ENCODE measurements at regions not wholly inside any gene's neighbourhood (a gene's known extent, or its start where the extent isn't known, plus 50 kb on each side); places are given as distances from the start of the nearest gene placed in this dataset.

DNA sequence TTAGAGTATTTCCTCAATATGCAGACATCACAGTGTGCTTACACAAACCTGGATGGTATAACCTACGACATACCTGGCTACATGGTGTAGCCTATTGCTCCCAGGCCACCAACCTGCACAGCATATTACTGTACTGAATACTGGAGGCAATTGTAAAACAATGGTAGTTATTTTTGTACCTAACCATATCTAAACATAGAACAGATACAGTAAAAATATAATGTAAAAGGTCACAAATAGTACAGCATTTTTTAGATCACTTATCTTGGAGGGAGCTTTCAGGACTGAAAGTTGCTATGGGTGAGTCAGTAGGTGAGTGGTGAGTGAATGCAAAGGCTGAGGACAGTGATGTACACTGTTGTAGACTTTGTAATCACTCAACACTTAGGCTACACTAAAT lies 492.3 kb downstream of the MRPL39 start:
- DNase-seq, result no peak

DNA sequence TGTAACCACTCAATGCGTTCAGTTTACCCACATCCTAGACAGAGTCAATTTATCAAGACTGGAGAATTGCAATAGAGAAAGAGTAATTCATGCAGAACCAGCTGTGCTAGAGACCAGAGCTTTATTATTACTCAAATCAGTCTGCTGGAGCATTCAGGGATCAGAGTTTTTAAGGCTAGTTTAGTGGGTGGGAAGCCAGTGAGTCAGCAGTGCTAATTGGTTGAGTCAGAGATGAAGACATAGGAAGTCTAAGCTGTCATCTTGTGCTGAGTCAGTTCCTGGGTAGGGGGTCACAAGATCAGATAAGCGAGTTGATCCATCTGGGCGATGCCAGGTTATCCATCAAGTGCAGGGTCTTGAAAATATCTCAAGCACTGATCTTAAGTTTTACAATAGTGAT lies 499.6 kb downstream of the MRPL39 start:
- DNase-seq, result no peak

DNA sequence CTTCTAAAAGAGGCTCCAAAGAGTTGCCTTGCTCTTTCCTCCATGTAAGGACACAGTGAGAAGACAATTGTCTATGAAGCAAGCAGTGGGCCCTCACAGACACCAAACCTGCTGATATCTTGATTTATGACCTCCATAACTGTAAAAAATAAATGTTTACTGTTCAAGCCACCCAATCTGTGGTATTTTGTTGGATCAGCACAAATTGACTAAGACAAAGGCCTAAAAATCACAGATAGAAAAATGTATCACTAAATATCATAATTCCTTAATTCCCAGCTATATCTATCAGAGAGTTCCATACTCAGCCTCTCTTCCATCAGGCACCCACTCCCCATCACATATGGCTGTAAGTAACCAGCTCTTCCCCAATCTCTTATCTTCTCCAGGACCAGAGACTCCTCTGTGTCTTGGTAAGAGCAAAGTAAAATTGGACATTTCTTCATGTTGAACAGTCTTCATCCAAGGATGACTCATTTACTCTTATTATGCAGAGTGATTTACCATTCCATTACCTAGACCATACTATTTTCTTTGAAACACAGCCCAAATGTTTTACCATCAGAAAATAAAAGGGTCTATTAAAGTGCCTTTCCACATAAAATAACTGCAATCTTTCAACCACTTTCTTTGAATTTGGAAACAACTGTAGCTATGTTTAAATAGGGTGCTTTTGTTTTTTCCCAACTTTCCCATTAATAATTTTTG lies 503.6 kb downstream of the MRPL39 start:
- DNase-seq, result no peak

DNA sequence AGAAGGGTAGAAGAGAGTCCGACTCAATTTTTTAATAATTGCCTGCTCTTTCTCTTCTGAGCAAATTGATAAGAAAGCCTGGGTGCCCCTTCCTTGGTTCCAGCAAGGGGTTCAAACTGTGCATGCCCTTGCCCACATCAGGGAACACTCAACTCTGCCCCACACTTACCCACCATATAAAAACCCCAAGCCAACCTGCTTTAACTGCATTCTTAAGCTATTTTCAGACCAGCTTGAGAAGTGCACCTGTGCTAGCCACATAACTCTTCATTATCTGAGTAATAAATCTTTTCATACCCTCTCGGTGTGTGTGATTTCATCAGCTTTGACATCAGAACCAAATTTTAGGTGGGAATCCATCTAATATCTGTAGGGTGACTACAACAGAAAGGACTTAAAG lies 509.6 kb downstream of the MRPL39 start:
- DNase-seq, result no peak

DNA sequence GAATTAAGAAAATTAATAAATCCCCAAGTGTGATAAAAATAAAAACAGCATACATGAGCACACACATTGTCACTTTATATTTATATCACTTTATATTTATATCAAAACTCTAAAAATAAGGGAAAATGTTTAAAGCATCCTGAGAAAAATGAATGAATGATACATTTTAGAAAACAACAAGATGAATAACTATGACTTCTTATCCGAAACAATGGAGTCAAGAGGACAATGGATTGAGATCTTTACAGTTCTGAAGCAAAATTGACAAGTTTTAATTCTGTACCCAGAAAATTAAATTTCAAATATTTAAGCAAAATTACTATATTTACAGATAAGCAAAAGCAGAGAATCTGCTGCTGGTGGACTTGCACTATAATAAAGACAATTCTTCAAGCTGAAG lies 512.6 kb downstream of the MRPL39 start:
- DNase-seq, result no peak

DNA sequence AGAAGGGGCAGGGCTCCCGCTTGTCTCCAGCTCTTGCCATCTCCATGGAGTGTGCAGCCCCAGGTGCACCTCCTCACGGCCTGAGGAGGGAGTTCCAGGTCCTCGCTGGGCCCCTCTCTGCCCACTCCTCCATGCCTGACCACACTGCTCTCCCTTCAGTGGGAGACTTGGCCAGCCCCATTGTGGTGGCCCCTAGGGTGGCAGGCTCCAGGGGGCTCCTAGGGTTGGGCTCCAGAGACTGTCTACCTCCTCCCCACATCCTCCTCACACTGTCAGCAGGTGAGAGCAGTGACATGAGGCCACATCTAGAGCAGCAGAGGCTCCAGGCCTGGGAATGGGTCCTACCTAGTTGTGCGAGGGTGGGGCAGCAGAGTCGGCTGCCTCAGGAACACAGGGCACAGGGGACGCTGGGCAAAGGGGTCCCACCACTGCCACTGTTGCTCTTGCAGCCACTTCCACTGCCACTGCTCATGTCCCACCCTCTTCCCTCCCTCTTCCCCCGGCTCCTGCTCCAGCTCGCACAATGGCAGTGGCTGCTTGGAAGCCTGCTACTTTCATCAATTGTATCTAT lies 514.8 kb downstream of the MRPL39 start:
- DNase-seq, result no peak

DNA sequence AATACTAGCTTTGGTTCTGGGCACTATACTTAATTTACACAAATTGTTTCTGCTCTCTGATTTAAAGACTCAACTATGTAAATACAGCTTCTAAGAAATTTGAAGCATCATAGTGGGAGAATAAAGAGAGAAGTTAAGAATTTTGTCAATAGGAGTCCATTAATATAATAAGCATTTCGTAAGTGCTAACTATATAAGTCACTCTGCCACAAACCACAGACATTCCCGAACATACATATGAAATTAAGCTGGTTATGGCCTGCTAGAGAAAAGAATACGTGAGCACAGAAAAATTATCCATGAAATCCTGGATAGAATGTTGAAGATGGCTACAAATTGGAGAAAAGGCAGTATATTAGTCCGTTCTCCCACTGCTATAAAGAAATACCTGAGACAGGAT lies 526.2 kb downstream of the MRPL39 start:
- DNase-seq, result no peak

DNA sequence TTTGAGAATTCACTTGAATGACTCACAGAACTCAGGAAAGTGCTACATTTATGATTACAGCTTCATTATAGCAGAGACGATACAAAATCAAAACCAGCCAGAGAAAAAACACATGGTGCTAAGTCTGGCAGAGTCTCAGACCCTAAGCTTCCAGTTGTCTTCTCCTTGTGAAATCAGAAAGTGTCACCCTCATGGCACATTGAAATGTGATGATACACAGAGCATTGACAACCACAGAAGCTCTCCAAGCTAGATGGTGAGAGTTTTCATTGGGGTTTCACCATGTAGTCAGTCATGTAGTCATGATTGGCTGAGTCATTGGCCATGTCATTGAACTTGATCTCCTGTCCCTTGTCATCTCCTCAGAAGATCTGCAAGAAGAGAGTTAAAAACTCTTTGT lies 526.6 kb downstream of the MRPL39 start:
- no peak for DNase-seq

DNA sequence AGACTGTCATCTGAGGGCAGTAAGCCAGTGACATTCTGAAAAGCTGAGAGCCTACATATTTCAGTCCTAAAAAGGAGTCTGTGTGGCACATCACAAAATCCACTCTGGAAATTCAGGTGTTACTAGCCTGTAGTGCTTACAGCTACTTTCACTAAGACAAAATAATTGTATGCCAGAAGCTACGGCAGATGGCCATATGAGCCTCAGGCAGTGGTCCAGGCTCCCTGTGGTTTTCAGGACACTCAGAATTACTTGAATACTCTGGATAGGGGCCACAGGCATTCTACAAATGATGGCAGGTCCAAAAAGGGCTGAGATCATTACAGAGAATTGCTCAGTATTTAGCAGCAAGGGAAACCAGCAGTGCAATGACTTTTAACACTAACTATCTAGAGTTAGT lies 527.1 kb downstream of the MRPL39 start:
- no peak for DNase-seq

DNA sequence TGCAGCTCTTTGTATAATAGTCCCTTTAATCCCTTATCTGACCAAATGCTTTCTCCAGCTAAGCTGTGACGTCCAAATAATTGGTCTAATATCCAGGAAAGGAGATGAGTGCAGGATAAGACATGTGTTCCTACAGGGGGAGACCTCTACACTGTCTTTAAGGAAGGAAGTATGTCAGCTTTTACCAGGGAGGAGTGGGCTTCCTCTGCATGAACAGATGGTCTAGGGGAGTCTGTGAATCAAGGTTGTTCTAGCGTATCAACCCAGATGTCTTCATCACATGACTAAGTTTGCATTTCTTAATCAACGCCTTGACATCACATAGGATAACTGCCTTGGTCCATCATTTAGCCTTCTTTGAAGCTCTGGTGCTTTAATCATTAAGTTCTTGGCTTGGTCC lies 528.2 kb downstream of the MRPL39 start:
- no peak for DNase-seq

DNA sequence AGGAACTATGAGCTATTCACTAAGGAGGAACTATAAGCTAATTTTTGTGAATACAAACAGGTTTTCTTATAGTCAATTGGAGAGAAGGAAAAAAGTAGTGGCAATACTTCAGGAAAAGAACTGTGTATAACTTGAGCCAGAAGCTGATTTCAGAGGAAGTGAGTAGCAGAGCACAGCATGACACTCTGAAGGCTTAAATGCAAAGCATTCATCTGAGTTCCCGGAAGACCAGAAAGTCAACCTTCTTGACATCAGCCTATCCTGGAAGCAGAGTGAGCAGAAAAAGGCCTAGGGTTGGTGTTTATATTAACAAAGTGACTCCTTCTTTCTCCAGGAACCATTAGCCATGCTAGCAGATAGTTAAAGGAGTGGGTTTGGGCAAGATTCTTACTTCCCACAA lies 545.2 kb downstream of the MRPL39 start:
- no peak for DNase-seq

DNA sequence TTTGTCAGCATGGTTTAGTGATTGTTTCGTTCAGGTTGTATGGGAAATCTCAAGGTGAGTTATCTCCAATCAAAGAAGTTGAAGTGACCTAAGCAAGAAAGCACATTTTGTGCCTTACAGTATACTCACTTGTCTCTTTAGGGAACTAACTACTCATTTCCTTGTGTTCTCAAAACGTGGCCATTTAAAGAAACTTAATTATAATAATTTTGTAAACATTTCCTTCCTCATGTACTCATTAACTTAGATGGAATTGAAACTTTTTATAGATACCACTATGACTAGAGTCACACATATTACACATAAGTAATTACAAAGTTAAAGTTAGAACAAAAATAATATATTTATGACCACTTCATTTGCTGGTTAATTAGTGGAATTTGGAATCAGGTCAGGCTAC lies 552.6 kb downstream of the MRPL39 start:
- no peak for DNase-seq

DNA sequence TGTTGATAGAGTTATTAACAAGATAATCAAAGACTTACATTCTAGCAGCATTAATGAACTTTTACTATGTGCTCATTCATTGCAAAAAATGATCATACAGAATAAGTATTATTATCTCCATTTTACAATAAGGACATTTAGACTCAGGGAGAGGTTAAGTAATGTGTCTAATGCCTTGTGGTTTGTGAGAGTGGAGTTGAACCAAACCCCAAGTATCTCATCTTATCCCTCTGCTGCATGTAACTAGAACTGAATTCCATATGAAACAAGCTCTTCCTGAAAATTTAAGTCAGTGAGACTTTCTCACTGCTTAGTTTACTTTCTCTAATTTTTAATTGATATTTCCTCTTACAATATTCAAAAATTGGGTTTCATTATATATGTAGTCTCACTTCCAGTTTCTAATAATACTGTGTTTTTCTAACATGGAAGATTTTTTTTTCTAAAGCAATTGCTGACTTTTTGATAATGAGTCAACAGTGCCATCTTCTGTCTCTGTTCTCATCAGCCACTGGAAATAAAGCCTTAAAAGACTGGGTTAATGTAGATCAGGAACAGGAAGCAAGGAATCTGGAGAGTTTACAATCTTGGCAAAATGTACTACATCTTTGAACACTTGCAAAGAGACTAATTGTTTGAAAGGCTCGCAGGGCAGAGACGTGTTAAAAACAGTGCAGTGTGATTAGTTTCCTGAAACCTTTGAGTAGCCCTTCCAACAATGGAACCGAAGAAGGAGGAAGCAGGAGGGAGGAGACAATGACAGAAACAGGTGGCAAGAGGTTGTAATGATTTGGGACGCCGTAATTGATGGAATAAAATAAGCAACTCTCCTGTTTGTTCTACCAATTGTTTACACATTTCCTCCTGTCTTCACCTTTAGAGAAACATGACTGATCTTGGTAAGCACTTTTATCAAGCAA lies 567.6 kb downstream of the MRPL39 start:
- DNase-seq, result peak; percentile 78

DNA sequence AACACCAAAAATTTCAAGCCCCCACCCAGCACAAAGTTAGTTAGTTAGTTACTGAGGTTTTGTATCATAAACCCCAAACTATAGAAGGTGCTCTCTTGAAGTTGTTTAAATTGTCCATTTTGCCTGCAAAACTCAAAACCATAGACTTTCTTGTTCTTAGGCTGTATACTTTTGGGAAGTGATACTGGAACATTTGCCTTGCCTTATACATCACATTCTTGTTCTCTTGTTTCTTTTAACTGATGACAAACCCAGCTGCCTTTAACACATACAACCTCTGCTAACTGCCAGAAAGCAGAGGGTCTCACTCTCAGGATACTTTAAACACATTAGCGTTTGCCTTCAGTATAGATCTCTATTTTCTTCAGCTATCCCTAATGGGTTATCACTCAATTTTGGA lies 570.5 kb downstream of the MRPL39 start:
- no peak for DNase-seq

DNA sequence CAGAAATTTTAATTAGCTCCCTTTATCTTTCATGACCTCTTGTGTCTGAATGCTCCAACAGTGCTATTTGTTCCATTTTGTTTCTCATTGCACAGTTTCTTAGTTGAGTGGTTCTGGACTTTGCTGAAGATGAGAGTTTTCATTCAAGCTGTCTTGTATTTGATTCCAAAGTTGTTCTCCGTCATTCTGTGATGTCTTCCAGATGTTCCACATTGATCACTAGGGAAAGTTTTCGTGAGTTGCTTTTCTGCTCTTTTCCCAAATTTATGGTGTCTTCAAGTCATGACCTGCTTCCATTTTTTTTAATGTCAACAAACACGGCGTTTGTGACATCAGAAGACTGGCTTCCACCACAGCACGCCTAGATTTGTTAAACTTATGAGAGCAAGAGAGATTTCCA lies 575.5 kb downstream of the MRPL39 start:
- DNase-seq, result no peak

DNA sequence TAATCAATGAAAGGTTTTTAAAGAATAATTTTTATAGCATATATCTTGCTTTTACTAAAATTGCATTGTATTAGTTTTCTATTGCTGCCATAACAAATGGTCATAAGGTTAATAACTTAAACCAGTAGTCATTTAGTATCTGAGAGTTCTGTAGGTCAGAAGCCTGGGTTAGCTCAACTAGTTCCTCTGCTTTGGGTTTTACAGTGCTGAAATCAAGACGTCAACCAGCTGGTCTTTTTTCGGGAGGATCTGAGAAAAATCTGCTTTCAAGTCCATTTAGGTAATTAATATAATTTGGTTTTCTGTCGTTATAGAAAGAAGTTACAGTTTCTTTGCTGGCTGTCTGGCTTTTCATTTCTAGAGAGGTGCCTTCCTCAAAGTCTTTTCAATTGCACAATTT lies 577.7 kb downstream of the MRPL39 start:
- DNase-seq, result no peak

DNA sequence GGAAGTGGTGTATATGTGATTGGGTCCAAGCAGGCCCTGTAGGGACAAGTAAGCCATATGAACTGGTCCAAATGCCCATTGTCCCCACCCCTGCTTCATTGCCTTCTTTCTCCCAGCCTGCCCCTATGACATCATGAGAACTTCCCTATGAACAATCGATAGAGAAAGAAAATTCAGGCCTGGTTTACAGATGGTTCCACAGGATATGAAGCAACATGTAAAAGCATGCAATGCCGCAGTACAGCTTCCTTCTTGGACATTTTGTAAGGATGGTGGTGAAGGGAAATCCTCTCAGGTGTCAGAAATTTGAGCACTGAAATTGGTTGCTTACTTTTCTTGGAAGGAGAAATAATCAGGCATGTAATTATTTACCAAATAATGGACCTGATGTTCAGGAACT lies 581.7 kb downstream of the MRPL39 start:
- DNase-seq, result no peak

DNA sequence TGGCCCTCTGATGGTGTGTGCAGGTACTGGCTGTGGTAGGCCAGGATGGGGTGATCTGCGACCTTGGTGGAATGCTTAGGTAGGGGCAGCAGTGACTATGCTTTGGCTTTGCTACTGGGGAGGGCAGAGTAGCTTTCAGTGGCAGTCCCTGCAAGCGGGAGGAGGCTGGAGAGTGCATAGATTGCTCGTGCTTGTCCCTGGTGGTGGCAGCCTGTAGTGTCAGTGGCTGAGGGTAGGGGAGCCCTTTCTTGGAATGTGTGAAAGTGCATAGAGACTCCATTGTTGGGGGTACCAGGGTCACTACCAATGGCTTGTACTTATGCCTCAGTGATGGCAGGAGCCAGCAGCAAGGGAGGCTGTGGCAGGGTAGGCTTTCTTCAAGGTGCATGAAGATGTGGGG lies 582.6 kb downstream of the MRPL39 start:
- no peak for DNase-seq

DNA sequence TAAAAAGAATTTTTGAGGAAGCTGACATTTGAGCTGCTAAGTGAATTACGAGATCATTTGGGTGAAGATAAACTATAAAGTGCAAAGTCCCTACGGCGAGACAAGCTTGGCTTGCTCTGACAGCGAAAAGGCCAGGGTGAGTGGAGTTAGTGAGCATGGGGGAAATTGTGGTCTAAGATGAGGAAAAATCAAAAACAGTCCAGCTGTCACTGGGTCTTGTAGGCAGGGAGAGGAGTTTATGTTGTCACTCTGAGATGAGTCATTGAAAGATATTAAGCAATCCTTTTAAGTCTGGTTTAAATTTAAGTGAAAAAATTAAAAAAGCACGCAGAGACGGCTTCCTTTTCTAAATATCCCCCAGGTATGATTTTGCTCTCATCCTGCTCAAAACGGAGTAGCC lies 601.9 kb downstream of the MRPL39 start:
- no peak for DNase-seq

DNA sequence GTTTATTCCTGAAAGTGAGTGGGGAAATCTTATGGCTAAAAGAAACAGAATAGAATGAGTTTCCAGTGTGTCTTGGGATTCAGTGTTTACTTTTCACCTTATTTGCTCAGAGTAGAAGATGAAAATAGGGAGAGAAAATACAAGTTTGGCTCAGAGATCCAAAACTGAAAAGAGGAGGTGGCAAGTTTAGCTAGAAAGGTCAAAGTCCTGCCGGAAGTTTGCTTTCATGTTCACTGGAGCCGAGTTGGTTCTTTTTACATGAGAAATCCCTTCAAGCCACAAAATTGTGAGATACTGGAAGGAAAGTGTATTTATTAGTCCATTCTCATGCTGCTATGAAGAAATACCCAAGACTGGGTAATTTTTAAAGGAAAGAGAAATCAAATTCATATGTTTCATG lies 604.6 kb downstream of the MRPL39 start:
- no peak for DNase-seq

DNA sequence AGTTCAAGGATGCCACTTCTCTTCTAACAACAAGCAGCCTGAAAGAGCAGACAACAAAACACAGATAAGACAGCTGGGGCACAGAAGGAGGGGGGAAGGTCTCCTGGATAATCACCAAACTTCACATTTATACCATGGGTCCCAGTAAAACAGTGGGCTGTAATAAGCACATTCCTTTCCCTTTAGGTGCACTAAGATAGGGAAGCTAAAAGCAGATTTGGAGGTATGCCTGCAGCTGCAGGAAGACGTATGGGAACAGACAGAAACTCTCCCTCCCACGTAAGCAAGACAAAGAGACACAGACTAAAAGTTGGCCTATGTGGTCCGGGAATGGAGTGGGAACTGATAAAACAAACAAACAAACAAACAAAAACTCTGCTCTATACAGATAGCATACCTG lies 612.1 kb downstream of the MRPL39 start:
- no peak for DNase-seq

DNA sequence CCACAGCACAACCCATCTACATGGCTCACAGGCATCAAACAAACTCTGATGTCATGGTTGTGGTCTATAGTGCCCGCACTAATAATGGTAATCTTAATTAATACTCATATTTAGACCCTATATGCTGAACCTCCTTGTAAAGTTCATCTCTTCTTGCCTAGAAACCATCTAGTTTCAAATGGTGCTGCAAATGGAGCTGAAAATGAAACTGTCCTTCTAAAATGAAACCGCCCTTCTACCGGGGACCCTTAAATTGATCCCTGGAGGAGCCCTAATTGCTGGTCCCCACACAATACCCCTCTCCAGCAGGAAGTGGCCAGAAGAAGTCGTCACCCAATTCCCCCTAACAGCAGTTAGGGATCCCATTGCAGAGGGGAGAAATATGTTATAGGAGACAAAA lies 612.6 kb downstream of the MRPL39 start:
- no peak for DNase-seq

DNA sequence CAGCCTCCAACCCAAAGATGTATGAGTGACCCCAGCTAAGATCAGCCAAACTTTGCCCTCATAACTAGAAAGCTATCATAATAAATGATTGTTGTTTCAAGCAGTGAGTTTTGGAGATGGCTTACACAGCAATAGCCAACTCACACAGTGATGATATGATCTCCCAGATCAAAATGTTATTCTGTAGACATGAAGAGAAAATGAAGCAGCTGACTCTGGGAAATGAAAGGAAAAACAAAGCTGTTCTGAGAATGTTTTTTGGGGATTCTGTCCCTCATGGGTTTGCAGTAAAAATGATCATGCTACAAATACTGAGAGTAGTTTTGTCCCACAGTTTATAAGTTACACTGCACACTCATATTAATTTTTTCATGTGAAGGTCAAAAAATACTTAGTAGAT lies 617.8 kb downstream of the MRPL39 start:
- DNase-seq, result no peak

DNA sequence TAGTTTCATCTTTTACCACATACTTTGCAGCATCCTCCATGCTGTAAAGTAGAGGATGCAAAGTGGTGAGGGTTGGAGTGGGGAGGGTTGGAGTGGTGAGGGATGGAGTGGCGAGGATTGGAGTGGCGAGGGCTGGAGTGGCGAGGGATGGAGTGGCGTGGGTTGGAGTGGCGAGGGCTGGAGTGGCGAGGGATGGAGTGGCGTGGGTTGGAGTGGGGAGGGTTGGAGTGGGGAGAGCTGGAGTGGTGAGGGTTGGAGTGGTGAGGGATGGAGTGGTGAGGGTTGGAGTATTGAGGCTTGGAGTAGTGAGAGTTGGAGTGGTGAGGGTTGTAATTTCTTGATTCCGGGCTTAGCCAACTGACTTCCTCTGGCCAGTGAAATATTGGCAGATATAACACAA lies 618.3 kb downstream of the MRPL39 start:
- no peak for DNase-seq

Measured in eye (tissue), 1 donor.